ENCODE measurements at regions not wholly inside any gene's neighbourhood (a gene's known extent, or its start where the extent isn't known, plus 50 kb on each side); places are given as distances from the start of the nearest gene placed in this dataset.

DNA sequence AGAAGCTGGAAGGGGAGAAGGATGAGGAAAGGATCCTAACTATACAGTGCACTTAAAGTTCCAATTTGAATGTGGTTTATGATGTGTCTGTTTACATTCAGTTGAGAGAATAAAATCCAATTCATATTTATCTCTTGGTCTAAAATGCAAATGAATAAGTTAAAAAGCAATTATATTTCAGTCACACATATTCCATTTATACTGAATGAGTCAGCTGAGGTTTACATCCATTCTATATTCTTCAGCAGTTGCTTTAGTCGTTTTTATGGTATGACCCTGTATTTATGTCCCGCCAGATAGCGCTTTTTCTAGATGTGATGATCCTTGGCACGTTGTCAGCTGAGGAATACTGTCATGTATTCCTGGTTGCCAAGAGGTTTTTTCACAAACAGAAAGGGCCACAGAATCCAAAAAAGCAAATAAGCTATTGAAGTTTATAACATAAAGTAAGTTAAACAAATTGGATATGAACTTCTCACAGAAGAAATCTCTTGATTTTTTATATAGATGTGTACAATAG is 866.2 kb downstream of the NCAM2 start (continued):
- TF ChIP-seq, protein P1, sequence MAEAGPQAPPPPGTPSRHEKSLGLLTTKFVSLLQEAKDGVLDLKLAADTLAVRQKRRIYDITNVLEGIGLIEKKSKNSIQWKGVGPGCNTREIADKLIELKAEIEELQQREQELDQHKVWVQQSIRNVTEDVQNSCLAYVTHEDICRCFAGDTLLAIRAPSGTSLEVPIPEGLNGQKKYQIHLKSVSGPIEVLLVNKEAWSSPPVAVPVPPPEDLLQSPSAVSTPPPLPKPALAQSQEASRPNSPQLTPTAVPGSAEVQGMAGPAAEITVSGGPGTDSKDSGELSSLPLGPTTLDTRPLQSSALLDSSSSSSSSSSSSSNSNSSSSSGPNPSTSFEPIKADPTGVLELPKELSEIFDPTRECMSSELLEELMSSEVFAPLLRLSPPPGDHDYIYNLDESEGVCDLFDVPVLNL (IDR thresholded peaks at IDR 0.05; ENCODE audit: low read depth, low read length): no peak
- TF ChIP-seq EP300 (IDR thresholded peaks at IDR 0.05; ENCODE audit: borderline replicate concordance in 1 of 2, control insufficient read depth in 1 of 2, low read depth in 2 of 2, low read length in 2 of 2): no peak
- no peak for TF ChIP-seq NFXL1 (IDR thresholded peaks at IDR 0.05; ENCODE audit: borderline replicate concordance)
- TF ChIP-seq, protein P2, sequence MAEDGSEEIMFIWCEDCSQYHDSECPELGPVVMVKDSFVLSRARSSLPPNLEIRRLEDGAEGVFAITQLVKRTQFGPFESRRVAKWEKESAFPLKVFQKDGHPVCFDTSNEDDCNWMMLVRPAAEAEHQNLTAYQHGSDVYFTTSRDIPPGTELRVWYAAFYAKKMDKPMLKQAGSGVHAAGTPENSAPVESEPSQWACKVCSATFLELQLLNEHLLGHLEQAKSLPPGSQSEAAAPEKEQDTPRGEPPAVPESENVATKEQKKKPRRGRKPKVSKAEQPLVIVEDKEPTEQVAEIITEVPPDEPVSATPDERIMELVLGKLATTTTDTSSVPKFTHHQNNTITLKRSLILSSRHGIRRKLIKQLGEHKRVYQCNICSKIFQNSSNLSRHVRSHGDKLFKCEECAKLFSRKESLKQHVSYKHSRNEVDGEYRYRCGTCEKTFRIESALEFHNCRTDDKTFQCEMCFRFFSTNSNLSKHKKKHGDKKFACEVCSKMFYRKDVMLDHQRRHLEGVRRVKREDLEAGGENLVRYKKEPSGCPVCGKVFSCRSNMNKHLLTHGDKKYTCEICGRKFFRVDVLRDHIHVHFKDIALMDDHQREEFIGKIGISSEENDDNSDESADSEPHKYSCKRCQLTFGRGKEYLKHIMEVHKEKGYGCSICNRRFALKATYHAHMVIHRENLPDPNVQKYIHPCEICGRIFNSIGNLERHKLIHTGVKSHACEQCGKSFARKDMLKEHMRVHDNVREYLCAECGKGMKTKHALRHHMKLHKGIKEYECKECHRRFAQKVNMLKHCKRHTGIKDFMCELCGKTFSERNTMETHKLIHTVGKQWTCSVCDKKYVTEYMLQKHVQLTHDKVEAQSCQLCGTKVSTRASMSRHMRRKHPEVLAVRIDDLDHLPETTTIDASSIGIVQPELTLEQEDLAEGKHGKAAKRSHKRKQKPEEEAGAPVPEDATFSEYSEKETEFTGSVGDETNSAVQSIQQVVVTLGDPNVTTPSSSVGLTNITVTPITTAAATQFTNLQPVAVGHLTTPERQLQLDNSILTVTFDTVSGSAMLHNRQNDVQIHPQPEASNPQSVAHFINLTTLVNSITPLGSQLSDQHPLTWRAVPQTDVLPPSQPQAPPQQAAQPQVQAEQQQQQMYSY (CRISPR knock-in tag; IDR thresholded peaks at IDR 0.05): no peak

DNA sequence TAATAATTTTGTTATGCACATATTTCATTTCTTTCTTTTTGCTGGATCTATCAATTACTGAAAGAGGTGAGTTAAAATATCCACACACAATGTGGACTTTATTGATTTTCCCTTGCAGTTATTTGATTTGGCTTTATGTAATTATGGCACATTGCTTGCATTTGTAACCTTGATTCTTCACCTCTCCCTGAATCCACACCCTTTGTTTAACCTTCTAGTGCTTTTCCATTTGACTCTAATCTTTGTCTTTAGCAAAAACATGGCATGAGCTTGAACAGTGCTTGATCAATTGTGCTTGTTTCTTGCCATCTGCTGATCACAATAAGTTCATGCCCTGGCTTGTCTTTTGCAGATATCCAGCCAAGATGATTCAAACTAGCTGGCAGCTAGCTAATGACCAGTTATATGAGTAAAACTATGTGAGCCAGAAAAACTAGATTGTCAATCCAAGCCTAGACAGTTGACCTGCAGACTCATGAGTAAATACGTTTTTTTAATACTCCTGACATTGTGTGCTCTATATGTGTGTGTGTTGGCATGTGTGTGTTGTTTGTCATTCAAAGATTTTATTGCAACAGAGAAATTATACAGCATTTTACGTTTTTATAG is 899.2 kb downstream of the NCAM2 start:
- ATAC-seq (no peak), DNase-seq (ENCODE audit: low read depth, low spot score) (no peak), FAIRE-seq (no peak)
- Histone ChIP-seq H3K9ac (ENCODE audit: control insufficient read depth, insufficient read depth, low read length) (no peak overlapping the region), H3K4me3 (no peak overlapping the region), H3K36me3 (ENCODE audit: control insufficient read depth in 2 of 2, insufficient read depth in 2 of 2, low read length in 1 of 2) (no peaks in the 10 kb centered on the region), H3K79me2 (ENCODE audit: control insufficient read depth, insufficient read depth, low read length) (no peaks in the 10 kb centered on the region), H3K27me3 (replicated peaks in 1 of 2; ENCODE audit: control insufficient read depth in 2 of 2, insufficient read depth in 2 of 2, low read length in 1 of 2) (no peaks in the 10 kb centered on the region), H2AFZ (ENCODE audit: control insufficient read depth, low read depth, low read length) (no peak overlapping the region), H4K20me1 (ENCODE audit: control insufficient read depth, insufficient read depth) (no peaks in the 10 kb centered on the region), H3K9me3 (replicated peaks; ENCODE audit: control insufficient read depth, insufficient read depth, low read length) (no peaks in the 10 kb centered on the region; the same call in 2 of the 3 replicates), H3K27ac (ENCODE audit: control insufficient read depth, insufficient read depth) (no peak overlapping the region), H3K4me2 (ENCODE audit: control insufficient read depth, insufficient read depth) (no peak overlapping the region), H3K4me1 (ENCODE audit: control insufficient read depth, insufficient read depth, low read length) (no peaks in the 10 kb centered on the region)
- SMC1A ChIA-PET (ENCODE audit: uncharacterized antibody, unreplicated experiment): no interaction called here
- BruUV-seq (replicated peaks): no TSS peak
- intact Hi-C loops (cut with micrococcal nuclease; ENCODE audit: unreplicated experiment): no loop called here
- CTCF ChIA-PET: no interaction called here
- WGBS (ENCODE audit: insufficient coverage, insufficient replicate concordance, low lambda C conversion rate, missing lambda C conversion rate): 2% methylated on average over 2 of the region's 2 CpGs
- POLR2A ChIA-PET: no interaction called here
- in situ Hi-C loops (cut with MboI): no loop called here
- RAD21 ChIA-PET (ENCODE audit: unreplicated experiment): no interaction called here
- TF ChIP-seq SIN3A (IDR thresholded peaks at IDR 0.05; ENCODE audit: low read depth, low read length) (no peak), FOXM1 (IDR thresholded peaks at IDR 0.05; ENCODE audit: low read depth, low read length) (no peak), MXI1 (IDR thresholded peaks at IDR 0.05; ENCODE audit: low read depth, low read length) (no peak), IKZF2 (IDR thresholded peaks at IDR 0.05) (no peak), NBN (IDR thresholded peaks at IDR 0.05) (no peak), POU2F2 (IDR thresholded peaks at IDR 0.05; ENCODE audit: borderline replicate concordance, low read depth, low read length) (no peak)
